ENCODE measurements at regions not wholly inside any gene's neighbourhood (a gene's known extent, or its start where the extent isn't known, plus 50 kb on each side); places are given as distances from the start of the nearest gene placed in this dataset.

DNA sequence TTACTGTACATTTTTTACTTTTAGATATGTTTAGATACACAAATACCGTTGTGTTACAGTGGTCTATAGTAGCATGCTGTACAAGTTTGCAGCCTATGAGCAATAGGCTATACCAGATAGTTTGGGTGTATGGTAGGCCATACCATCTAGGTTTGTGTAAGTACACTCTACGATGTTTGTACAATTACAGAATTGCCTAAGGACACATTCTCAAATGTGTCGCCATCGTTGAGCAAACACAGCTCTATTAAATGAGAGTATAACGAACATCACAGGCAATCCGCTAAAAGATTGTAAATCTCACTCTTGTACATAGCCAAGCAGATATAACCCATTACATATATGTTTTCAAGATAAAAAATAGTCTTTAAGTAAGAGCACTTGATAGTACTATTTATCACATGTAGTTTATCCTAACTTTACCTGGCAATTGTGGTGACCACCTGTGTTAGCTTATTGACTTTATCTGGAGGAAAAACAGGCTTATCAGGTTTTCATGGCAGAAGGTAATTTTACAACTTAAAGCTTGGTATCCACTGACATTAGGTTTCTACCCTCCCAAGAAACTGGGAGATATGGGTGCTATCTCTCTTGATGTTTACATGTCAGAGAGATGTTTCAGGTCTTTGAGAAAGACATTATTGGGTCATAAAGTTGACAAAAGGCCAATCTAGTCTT lies 898.7 kb downstream of the NSUN3 start:
- no peaks in the 10 kb centered on the region for H3K4me1 ChIP-seq
- no peak overlapping the region for H3K27ac ChIP-seq
- TF ChIP-seq, protein P1, sequence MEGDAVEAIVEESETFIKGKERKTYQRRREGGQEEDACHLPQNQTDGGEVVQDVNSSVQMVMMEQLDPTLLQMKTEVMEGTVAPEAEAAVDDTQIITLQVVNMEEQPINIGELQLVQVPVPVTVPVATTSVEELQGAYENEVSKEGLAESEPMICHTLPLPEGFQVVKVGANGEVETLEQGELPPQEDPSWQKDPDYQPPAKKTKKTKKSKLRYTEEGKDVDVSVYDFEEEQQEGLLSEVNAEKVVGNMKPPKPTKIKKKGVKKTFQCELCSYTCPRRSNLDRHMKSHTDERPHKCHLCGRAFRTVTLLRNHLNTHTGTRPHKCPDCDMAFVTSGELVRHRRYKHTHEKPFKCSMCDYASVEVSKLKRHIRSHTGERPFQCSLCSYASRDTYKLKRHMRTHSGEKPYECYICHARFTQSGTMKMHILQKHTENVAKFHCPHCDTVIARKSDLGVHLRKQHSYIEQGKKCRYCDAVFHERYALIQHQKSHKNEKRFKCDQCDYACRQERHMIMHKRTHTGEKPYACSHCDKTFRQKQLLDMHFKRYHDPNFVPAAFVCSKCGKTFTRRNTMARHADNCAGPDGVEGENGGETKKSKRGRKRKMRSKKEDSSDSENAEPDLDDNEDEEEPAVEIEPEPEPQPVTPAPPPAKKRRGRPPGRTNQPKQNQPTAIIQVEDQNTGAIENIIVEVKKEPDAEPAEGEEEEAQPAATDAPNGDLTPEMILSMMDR (IDR thresholded peaks at IDR 0.05), result no peak
- TF ChIP-seq EP300 (IDR thresholded peaks at IDR 0.05) (no peak), POLR2A (IDR thresholded peaks at IDR 0.05) (no peak)
- no peaks in the 10 kb centered on the region for H3K9me3 ChIP-seq
- no peaks in the 10 kb centered on the region for H3K36me3 ChIP-seq
- H3K4me3 ChIP-seq, result no peak overlapping the region
- no peak for DNase-seq (ENCODE audit: low spot score in 2 of 2)
- WGBS, result 68% methylated on average over 6 of the region's 6 CpGs
- H3K27me3 ChIP-seq, result no peaks in the 10 kb centered on the region

DNA sequence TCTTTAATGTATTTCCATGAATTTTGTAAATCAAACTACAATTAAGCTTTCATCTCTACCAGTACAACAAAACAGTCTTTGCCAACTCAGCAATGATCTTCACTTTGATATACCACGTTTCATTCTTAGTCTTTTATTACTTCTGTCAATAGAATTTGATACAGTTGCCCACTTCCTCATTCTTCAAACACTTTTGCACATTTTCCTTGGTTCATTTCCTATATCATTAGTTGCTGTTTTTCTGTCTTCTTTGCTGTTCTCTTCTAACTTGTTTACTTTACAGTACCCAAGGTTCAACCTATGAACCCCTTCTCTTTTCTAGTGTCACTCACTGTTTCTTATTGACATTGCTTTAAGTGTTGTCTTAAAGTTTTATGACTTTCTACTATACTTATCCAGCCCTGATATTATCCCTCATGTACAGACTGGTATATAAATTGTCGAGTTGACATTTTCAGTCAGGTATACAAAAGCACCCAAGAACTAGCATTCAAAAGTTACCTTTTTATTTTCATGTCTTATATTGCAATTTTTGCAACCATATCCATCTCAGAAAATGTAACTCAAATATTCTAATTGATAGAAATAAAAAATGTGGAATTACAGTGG lies 903.1 kb downstream of the NSUN3 start:
- no peak for DNase-seq (ENCODE audit: low spot score in 2 of 2)
- WGBS, result 47% methylated on average over 2 of the region's 2 CpGs

DNA sequence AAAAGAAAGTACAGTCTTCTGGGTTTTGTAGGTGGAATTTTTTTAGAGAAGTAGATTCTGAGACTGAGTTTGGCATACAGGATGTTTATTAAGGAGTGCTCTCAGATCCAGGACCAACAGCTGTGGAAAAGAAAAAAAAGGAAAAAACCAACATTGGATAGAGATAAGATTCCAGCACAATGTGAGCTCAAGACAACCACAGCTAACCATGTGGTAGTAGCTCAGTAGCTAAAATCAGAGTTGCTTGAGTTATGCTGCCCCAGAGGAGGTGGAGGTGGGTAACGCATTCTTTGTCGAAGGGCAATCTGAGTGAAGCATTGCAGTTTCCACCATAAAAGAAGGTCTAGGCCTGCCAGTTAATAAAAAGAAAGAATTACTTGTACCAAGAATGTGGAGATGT lies 904.3 kb downstream of the NSUN3 start:
- 83% methylated on average over 2 of the region's 2 CpGs for WGBS
- DNase-seq (ENCODE audit: low spot score in 2 of 2), result no peak

More for the DNA sequence above, 903.1 kb downstream of the NSUN3 start:
- no peak for TF ChIP-seq EP300 (IDR thresholded peaks at IDR 0.05)
- no peak for TF ChIP-seq POLR2A (IDR thresholded peaks at IDR 0.05)
- TF ChIP-seq, protein P1 (IDR thresholded peaks at IDR 0.05), result no peak
- no peaks in the 10 kb centered on the region for H3K9me3 ChIP-seq
- no peaks in the 10 kb centered on the region for H3K27me3 ChIP-seq
- H3K36me3 ChIP-seq, result no peaks in the 10 kb centered on the region
- no peaks in the 10 kb centered on the region for H3K4me1 ChIP-seq
- H3K4me3 ChIP-seq, result no peak overlapping the region
- H3K27ac ChIP-seq, result no peak overlapping the region

DNA sequence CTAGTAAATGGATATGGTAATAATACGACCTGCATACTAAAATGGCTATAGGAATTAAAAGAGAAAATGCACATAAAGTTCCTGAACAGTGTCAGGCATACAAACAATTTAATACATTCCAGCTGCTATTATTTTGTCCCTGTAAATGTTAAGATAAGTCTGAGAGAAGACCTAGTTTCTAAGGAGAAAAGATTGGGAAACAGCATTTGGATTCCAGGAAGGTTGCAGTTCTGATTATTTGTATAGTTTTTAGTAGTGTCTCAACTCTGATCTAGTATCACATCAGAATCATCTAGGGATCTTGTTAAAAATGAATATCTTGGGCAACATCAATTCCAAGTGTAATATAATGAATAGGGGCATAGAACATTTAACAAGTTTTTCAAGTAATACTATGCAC lies 905.7 kb downstream of the NSUN3 start:
- no peaks in the 10 kb centered on the region for H3K4me1 ChIP-seq
- 76% methylated on average over 1 of the region's 1 CpG for WGBS

More for the DNA sequence above, 904.3 kb downstream of the NSUN3 start:
- no peaks in the 10 kb centered on the region for H3K4me1 ChIP-seq
- no peaks in the 10 kb centered on the region for H3K9me3 ChIP-seq
- TF ChIP-seq, protein P1 (IDR thresholded peaks at IDR 0.05), result no peak
- no peak for TF ChIP-seq POLR2AphosphoS5 (IDR thresholded peaks at IDR 0.05)
- no peak for TF ChIP-seq POLR2A (IDR thresholded peaks at IDR 0.05)
- no peak for TF ChIP-seq EP300 (IDR thresholded peaks at IDR 0.05)
- no peak overlapping the region for H3K27ac ChIP-seq
- H3K36me3 ChIP-seq, result no peaks in the 10 kb centered on the region
- H3K27me3 ChIP-seq, result no peaks in the 10 kb centered on the region
- H3K4me3 ChIP-seq, result no peak overlapping the region

DNA sequence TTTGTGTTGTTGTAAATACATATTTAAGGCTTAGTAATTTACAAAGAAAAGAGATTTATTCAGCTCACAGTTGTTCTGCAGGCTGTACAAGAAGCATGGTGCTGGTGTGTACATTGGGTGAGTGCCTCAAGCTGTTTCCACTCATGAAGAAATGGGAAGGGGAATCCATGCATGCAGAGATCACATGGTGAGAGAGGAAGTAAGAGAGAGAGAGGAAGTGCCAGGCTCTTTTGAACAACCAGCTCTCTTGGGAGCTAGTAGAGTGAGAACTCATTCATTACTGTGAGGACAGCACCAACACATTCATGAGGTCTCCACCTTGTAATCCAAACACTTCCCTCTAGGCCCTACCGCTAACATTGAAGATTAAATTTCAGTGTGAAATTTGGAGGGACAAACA lies 909.2 kb downstream of the NSUN3 start:
- H3K4me3 ChIP-seq, result no peak overlapping the region
- 100% methylated on average over 1 of the region's 1 CpG for WGBS
- TF ChIP-seq POLR2A (IDR thresholded peaks at IDR 0.05) (no peak), EP300 (IDR thresholded peaks at IDR 0.05) (no peak), POLR2AphosphoS5 (IDR thresholded peaks at IDR 0.05) (no peak)
- TF ChIP-seq, protein P1 (IDR thresholded peaks at IDR 0.05), result no peak
- peaks cover 4% of the 10 kb centered on the region for H3K9me3 ChIP-seq
- H3K4me1 ChIP-seq, result no peaks in the 10 kb centered on the region
- no peak for DNase-seq (ENCODE audit: low spot score in 2 of 2)
- H3K36me3 ChIP-seq, result no peaks in the 10 kb centered on the region
- H3K27me3 ChIP-seq, result no peaks in the 10 kb centered on the region
- no peak overlapping the region for H3K27ac ChIP-seq

More for the DNA sequence above, 905.7 kb downstream of the NSUN3 start:
- H3K4me3 ChIP-seq, result no peak overlapping the region
- H3K36me3 ChIP-seq, result no peaks in the 10 kb centered on the region
- H3K27ac ChIP-seq, result no peak overlapping the region
- no peak for TF ChIP-seq POLR2AphosphoS5 (IDR thresholded peaks at IDR 0.05)
- TF ChIP-seq, protein P1 (IDR thresholded peaks at IDR 0.05), result no peak
- TF ChIP-seq EP300 (IDR thresholded peaks at IDR 0.05), result no peak
- DNase-seq (ENCODE audit: low spot score in 2 of 2), result no peak
- no peaks in the 10 kb centered on the region for H3K27me3 ChIP-seq
- H3K9me3 ChIP-seq, result peaks cover under 1% of the 10 kb centered on the region
